K562 (cell line): ENCODE measurements at regions not wholly inside any gene's neighbourhood (a gene's known extent, or its start where the extent isn't known, plus 50 kb on each side); places are given as distances from the start of the nearest gene placed in this dataset.

Source experiments
- CBFB ChIP-seq: sonication (generic); formaldehyde crosslinking; IDR thresholded peaks from 2 replicates; pipeline ENCODE4 v1.4.0; 2020; ENCODE audit warnings: mild to moderate bottlenecking, missing genetic modification reagents
- CREB1 ChIP-seq, 2 experiments: sonication (generic) in 1 of 2; formaldehyde crosslinking in 1 of 2; IDR thresholded peaks; 2 replicates each; pipeline versions ENCODE4 v1.6.1 to v1.8.0; 2012 to 2022; ENCODE audit warnings: inconsistent platforms in 1 of 2, mild to moderate bottlenecking in 1 of 2, missing genetic modification reagents in 1 of 2, moderate library complexity in 1 of 2
- FOXJ2 ChIP-seq: fragments of 200-800 bp; sonication (Bioruptor generic); IDR thresholded peaks from 2 replicates; pipeline ENCODE4 v1.6.1; 2016; ENCODE audit warnings: missing genetic modification characterization, missing compliant biosample characterization
- GABPA ChIP-seq: fragments of 200-800 bp; sonication (Bioruptor generic); conservative IDR thresholded peaks from 2 replicates; pipeline ENCODE4 v1.6.1; 2016; ENCODE audit warnings: low read depth, missing genetic modification characterization, missing compliant biosample characterization
- NCOA4 ChIP-seq: fragments of 450-650 bp; IDR thresholded peaks from 2 replicates; pipeline ENCODE4 v1.6.1; 2018; ENCODE audit warnings: mild to moderate bottlenecking; ENCODE audit not compliant: partially characterized antibody
- SMC3 ChIP-seq: conservative IDR thresholded peaks from 2 replicates; pipeline ENCODE4 v1.6.1; 2011; ENCODE audit warnings: low read depth, low read length, improper control_type of control experiment; ENCODE audit not compliant: insufficient read depth
- ZC3H4 ChIP-seq: sonication (generic); formaldehyde crosslinking; IDR thresholded peaks from 2 replicates; pipeline ENCODE4 v1.9.0; 2021; ENCODE audit warnings: missing genetic modification reagents, borderline replicate concordance
- ZNF274 ChIP-seq: IDR thresholded peaks from 2 replicates; pipeline ENCODE4 v1.6.1; 2011; ENCODE audit warnings: low read depth, mild to moderate bottlenecking, low read length, moderate library complexity, borderline replicate concordance
- ZNF699 ChIP-seq: fragments of 250-450 bp; sonication (Bioruptor Pico); IDR thresholded peaks from 2 replicates; pipeline ENCODE4 v1.8.0; 2021; ENCODE audit warnings: mild to moderate bottlenecking, moderate library complexity; ENCODE audit not compliant: insufficient replicate concordance
- TF ChIP-seq, protein P1 (sequence below): sonication (generic); formaldehyde crosslinking; IDR thresholded peaks from 2 replicates; pipeline ENCODE4 v1.8.0; 2023; ENCODE audit warnings: missing genetic modification reagents, mild to moderate bottlenecking, borderline replicate concordance

DNA sequence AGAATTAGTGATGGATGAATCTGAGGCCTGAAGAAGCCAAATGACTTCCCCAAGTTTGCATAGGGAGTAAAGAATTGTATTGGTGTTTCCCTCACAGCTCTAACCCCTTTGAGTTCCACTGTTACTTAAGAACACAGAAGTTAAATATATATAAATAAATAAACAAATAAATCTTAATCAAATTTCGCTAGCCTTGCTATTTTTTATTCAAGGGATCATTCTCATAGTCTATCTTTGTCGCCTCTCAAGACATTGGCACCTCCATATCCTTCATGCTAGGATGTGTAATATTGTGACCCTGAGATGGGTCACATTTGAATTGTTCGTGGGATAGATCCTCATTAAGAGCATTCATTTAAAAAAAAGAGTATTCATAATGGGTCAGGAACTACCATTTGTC, 121.3 kb upstream of the HNMT start (continued):
- TF ChIP-seq, protein P1, sequence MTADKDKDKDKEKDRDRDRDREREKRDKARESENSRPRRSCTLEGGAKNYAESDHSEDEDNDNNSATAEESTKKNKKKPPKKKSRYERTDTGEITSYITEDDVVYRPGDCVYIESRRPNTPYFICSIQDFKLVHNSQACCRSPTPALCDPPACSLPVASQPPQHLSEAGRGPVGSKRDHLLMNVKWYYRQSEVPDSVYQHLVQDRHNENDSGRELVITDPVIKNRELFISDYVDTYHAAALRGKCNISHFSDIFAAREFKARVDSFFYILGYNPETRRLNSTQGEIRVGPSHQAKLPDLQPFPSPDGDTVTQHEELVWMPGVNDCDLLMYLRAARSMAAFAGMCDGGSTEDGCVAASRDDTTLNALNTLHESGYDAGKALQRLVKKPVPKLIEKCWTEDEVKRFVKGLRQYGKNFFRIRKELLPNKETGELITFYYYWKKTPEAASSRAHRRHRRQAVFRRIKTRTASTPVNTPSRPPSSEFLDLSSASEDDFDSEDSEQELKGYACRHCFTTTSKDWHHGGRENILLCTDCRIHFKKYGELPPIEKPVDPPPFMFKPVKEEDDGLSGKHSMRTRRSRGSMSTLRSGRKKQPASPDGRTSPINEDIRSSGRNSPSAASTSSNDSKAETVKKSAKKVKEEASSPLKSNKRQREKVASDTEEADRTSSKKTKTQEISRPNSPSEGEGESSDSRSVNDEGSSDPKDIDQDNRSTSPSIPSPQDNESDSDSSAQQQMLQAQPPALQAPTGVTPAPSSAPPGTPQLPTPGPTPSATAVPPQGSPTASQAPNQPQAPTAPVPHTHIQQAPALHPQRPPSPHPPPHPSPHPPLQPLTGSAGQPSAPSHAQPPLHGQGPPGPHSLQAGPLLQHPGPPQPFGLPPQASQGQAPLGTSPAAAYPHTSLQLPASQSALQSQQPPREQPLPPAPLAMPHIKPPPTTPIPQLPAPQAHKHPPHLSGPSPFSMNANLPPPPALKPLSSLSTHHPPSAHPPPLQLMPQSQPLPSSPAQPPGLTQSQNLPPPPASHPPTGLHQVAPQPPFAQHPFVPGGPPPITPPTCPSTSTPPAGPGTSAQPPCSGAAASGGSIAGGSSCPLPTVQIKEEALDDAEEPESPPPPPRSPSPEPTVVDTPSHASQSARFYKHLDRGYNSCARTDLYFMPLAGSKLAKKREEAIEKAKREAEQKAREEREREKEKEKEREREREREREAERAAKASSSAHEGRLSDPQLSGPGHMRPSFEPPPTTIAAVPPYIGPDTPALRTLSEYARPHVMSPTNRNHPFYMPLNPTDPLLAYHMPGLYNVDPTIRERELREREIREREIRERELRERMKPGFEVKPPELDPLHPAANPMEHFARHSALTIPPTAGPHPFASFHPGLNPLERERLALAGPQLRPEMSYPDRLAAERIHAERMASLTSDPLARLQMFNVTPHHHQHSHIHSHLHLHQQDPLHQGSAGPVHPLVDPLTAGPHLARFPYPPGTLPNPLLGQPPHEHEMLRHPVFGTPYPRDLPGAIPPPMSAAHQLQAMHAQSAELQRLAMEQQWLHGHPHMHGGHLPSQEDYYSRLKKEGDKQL (CRISPR knock-in tag) = no peak
- TF ChIP-seq FOXJ2 (tag) (no peak), ZNF699 (no peak), NCOA4 (no peak), SMC3 (no peak), GABPA (no peak), ZNF274 (no peak), CBFB (no peak), ZC3H4 (no peak), CREB1 (IDR thresholded peaks at IDR 0.05) (no peak), CREB1 (CRISPR knock-in tag; IDR thresholded peaks at IDR 0.05) (no peak)
- TF ChIP-seq, all 486 proteins: peak for 0
